ACC112 (cell line): ENCODE measurements at regions not wholly inside any gene's neighbourhood (a gene's known extent, or its start where the extent isn't known, plus 50 kb on each side); places are given as distances from the start of the nearest gene placed in this dataset.

Experiments
- H2AFZ ChIP-seq: fragments of 200-600 bp; sonication (generic); one replicate; pipeline ENCODE4 v1.6.0; 2017; ENCODE audit warnings: antibody characterized with exemption, low read length; ENCODE audit not compliant: unreplicated experiment
- H3K27ac ChIP-seq: fragments of 200-600 bp; sonication (generic); 2 replicates; pipeline ENCODE4 v1.5.1; 2014; ENCODE audit warnings: low read depth, mild to moderate bottlenecking, antibody characterized with exemption, low read length, moderate library complexity
- H3K27me3 ChIP-seq: fragments of 200-600 bp; sonication (generic); 2 replicates; pipeline ENCODE4 v1.6.1; 2014; ENCODE audit warnings: mild to moderate bottlenecking, antibody characterized with exemption, low read length, moderate library complexity, mixed read lengths; ENCODE audit not compliant: insufficient read depth
- H3K36me3 ChIP-seq: fragments of 200-600 bp; sonication (generic); 2 replicates; pipeline ENCODE4 v1.6.1; 2016; ENCODE audit warnings: mild to moderate bottlenecking, antibody characterized with exemption, low read length, moderate library complexity, mixed read lengths; ENCODE audit not compliant: insufficient read depth
- H3K4me1 ChIP-seq: fragments of 200-600 bp; sonication (generic); one replicate; pipeline ENCODE4 v1.6.1; 2016; ENCODE audit warnings: low read length, mixed read lengths; ENCODE audit not compliant: insufficient read depth, unreplicated experiment, control insufficient read depth
- H3K4me3 ChIP-seq: fragments of 200-600 bp; sonication (generic); 2 replicates; pipeline ENCODE4 v1.5.1; 2014; ENCODE audit warnings: mild to moderate bottlenecking, low read depth, low read length
- H3K79me2 ChIP-seq: fragments of 200-600 bp; sonication (generic); one replicate; pipeline ENCODE4 v1.6.0; 2016; ENCODE audit warnings: low read length; ENCODE audit not compliant: control insufficient read depth, unreplicated experiment, insufficient read depth

DNA sequence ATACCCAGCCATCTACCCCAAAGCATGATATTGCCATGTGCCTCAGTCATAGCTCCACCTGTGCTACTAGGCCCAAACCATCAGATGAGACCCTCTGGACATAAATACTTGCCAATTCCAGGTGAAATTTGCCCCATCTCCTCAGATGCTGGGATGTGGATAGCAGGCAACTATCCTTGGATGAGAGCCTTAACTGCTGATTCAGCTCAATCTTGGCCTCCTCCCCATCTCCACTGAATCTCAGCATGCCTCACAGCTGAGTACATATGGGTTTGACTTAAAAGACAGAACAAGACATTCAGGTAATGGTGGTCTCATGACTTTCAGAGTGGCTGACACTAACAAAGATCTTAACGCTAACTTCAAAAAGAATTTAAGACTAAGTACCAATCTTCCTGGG, 50.8 kb upstream of the KLHL13 start:
- Histone ChIP-seq H3K4me1 (no peaks in the 10 kb centered on the region), H3K4me3 (no peak overlapping the region), H3K79me2 (no peaks in the 10 kb centered on the region), H3K27ac (no peak overlapping the region), H2AFZ (no peak overlapping the region), H3K36me3 (no peaks in the 10 kb centered on the region), H3K27me3 (no peaks in the 10 kb centered on the region)

DNA sequence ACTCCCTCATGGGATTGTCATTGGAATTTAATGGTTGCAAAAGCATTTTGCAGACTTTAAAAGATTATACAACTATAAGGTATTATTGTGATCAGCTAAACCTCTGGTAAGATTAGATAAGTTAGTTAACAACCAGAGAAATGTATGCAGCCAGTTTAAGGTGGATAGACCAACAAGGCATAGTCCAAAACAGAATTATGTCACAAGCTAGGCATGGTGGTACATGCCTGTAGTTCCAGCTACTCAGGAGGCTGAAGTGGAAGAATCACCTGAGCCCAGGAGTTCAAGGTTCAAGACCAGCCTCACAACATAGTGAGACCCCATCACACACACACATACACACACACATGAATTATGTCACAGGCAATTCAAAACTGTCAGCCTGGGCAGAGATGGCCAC, 54.7 kb upstream of the KLHL13 start:
- no peak overlapping the region for H2AFZ ChIP-seq
- no peak overlapping the region for H3K27ac ChIP-seq
- no peaks in the 10 kb centered on the region for H3K4me1 ChIP-seq
- no peaks in the 10 kb centered on the region for H3K27me3 ChIP-seq
- no peaks in the 10 kb centered on the region for H3K79me2 ChIP-seq
- H3K4me3 ChIP-seq, result no peak overlapping the region
- H3K36me3 ChIP-seq, result no peaks in the 10 kb centered on the region

DNA sequence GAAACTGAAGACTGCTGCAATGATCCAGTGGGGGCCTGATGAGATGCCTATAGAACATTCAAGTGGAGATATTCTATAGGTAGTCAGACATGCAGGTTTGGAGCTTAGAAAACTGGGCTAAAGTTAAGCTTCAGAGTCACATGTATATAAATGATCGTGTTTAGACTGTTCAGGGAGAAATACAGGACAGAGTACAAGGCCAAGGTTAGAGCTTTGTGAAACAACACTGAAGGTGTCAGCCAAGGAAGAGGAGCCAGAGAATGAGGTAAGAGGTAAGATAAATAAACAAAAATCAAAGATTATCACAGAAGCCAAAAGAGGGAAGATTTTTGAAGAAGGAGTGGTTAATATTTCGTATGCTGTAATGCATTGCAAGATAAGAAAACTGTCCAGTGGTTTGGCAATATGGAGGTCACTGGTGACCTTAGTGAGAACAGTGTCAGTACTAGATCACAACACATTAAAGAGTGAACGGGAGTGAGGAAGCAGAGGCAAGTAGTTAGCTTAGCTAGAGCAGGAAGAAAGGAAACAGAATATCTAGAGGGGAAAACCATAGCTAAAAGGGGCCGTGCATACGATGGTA, 58.0 kb upstream of the KLHL13 start:
- Histone ChIP-seq H3K79me2 (no peaks in the 10 kb centered on the region), H3K36me3 (no peaks in the 10 kb centered on the region), H3K4me1 (no peaks in the 10 kb centered on the region), H3K27me3 (no peaks in the 10 kb centered on the region), H2AFZ (no peak overlapping the region), H3K4me3 (no peak overlapping the region), H3K27ac (no peak overlapping the region)

DNA sequence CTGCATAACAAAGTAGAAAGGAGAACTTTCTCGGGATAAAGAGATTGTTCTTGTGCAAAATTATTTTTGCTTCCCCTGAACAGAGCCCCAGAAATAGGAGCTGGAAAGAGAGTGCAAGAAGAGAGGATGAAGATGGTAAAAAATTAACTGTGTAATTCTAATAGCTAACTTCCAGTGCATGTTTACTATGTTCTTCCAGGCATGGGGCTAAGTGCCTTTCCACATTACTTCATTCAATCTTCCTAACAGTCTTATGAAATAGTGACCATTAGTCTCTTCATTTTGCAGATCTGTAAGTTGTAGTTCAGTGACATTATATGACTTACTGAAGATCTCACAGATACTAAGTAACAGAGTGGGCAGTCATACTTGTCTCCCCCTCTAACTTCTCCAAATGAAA, 61.1 kb upstream of the KLHL13 start:
- Histone ChIP-seq H3K79me2 (no peaks in the 10 kb centered on the region), H3K36me3 (no peaks in the 10 kb centered on the region), H3K4me1 (no peaks in the 10 kb centered on the region), H3K4me3 (no peak overlapping the region), H2AFZ (no peak overlapping the region), H3K27ac (no peak overlapping the region), H3K27me3 (no peaks in the 10 kb centered on the region)

DNA sequence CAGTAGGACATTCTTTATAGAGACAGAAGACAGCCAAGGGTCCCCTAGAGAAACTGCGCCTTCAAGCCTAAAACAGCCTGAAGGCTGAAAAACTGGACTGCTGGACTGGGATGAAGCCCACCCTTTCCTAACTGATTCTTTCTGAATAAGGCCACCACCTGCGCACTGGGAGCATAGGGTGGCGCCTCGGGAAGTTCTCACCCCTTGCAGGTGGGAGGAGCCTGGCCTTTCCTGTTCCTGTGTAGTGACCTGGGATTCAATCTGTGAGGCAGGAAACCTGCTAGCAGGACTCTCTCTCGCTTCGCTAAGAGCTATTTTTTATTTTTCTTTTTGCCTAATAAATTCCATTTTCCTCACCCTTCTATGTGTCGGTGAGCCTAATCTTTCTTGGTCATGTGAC, 61.8 kb upstream of the KLHL13 start:
- Histone ChIP-seq H3K36me3 (no peaks in the 10 kb centered on the region), H3K4me1 (no peaks in the 10 kb centered on the region), H3K27ac (no peak overlapping the region), H2AFZ (no peak overlapping the region), H3K4me3 (no peak overlapping the region), H3K79me2 (no peaks in the 10 kb centered on the region), H3K27me3 (no peaks in the 10 kb centered on the region)

DNA sequence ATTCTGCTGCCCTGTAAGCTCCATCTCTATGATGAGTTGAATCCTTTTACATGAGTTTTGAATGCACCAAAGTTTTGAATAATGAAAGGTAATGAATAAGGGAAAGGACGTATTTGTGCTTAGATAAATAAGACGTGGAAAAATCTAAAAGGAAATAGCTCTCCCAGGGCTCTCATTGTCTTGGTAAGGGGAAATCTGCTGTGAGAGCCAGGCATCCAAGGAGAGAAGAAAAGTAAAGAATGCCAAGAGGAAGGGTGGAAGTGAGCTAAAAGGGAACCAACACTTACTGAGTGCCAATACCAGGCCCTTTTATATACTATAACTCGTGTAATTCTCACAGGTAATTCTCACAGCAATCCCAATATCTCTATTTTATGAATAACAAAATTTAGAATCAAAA, 62.6 kb upstream of the KLHL13 start:
- Histone ChIP-seq H3K4me1 (no peaks in the 10 kb centered on the region), H3K27me3 (no peaks in the 10 kb centered on the region), H2AFZ (no peak overlapping the region), H3K79me2 (no peaks in the 10 kb centered on the region), H3K36me3 (no peaks in the 10 kb centered on the region), H3K27ac (no peak overlapping the region), H3K4me3 (no peak overlapping the region)

DNA sequence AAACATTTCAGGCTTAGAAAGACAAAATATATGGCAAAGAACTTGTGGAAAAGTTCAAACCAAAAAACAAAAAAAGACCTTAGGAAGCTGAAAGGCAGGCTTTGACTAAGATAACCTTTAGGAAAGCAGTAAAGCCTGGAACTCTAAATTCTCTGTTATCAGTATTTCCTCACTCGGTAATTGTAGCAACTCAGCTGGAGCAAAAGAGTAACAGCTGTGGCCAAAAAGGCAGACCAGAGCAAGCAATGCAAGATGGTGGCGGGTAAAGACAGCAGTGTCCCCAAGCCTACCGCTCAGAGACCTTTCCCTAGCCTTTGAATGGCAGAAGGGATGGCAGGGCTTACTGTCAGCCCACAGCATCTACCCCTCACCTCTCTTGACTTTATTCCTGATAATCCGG, 63.1 kb upstream of the KLHL13 start:
- Histone ChIP-seq H3K36me3 (no peaks in the 10 kb centered on the region), H3K4me3 (no peak overlapping the region), H3K79me2 (no peaks in the 10 kb centered on the region), H2AFZ (no peak overlapping the region), H3K27ac (no peak overlapping the region), H3K27me3 (no peaks in the 10 kb centered on the region), H3K4me1 (no peaks in the 10 kb centered on the region)

DNA sequence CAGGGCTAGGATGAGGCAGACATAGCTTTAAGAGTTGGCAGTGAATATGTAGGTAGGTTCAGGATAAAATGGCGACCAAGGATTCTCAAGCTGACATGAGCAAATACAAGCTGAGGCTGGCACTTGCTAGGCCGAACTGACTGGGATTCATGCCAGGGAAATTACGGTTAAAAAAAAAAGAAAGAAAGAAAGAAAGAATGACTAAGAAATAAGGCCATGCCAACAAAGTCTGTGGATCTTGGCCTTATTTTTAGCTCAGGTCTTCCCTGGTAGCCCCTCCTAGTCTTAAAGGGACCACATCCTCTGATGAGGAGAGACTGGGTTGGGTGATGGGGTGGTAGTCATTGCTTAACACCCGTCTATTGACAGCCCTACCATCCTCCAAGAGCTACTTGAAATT, 64.4 kb upstream of the KLHL13 start:
- H3K4me1 ChIP-seq, result no peaks in the 10 kb centered on the region
- no peaks in the 10 kb centered on the region for H3K36me3 ChIP-seq
- no peaks in the 10 kb centered on the region for H3K27me3 ChIP-seq
- no peak overlapping the region for H2AFZ ChIP-seq
- H3K79me2 ChIP-seq, result no peaks in the 10 kb centered on the region
- no peak overlapping the region for H3K4me3 ChIP-seq
- no peak overlapping the region for H3K27ac ChIP-seq

DNA sequence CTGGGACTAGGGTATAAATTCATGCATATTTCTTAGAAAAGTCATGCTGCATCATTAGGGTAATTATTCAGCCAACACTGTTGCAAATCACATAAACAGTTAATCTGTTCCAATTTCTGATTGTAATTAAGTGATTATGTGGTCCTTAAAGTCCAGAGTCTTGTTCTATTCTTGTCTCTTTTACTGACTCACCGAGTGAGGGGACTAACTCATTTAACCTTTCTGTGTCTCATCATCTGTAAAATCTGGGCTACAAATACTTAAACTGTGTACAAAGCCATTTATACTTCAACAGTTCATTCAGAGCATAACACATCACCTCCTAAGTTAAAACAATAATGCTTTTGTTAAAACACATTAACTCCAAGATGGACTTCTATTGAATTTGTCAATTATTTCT, 65.4 kb upstream of the KLHL13 start:
- H2AFZ ChIP-seq, result no peak overlapping the region
- no peak overlapping the region for H3K27ac ChIP-seq
- H3K4me1 ChIP-seq, result no peaks in the 10 kb centered on the region
- no peaks in the 10 kb centered on the region for H3K27me3 ChIP-seq
- no peak overlapping the region for H3K4me3 ChIP-seq
- H3K79me2 ChIP-seq, result no peaks in the 10 kb centered on the region
- H3K36me3 ChIP-seq, result no peaks in the 10 kb centered on the region

DNA sequence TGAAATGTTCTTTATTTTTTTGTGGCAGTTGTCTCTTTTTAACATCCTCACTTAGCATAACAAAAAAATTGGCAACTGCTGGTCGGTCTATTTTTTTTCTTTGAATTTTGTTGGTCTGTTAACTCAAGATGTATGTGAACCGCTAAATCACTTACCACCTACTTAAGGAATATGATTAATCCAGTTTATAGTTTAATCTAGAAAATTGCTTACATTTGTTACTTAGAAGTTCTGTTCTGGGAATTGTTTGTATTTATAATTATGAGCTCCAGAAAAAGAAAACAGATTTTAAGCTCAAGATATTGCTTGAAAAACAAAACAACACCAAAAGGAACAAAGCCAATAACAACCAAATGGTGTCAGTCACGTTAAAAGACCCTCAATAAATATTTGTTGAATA, 66.1 kb upstream of the KLHL13 start:
- no peak overlapping the region for H3K27ac ChIP-seq
- H3K79me2 ChIP-seq, result no peaks in the 10 kb centered on the region
- H2AFZ ChIP-seq, result no peak overlapping the region
- no peak overlapping the region for H3K4me3 ChIP-seq
- H3K4me1 ChIP-seq, result no peaks in the 10 kb centered on the region
- no peaks in the 10 kb centered on the region for H3K27me3 ChIP-seq
- no peaks in the 10 kb centered on the region for H3K36me3 ChIP-seq

DNA sequence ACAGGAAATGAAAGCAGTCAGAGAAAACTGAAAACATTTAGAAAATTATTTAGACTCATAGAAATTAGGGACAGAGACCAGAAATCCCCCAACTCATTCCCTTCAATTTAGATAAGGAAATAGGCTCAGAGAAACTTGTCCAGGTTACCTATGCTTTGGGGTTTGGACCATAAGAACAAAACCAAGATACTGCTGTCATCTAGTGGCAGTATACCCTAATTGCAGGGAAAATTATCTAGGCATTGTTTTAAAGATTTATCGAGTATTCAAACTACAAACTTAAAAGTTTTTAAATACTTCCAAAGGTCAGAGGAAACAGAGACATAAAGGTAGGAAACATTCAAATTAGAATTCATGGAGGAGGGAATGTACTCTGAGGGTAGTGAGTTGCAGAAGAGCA, 67.0 kb upstream of the KLHL13 start:
- Histone ChIP-seq H3K36me3 (no peaks in the 10 kb centered on the region), H3K79me2 (no peaks in the 10 kb centered on the region), H3K27ac (no peak overlapping the region), H2AFZ (no peak overlapping the region), H3K4me3 (no peak overlapping the region), H3K4me1 (no peaks in the 10 kb centered on the region), H3K27me3 (no peaks in the 10 kb centered on the region)
